ENCODE measurements at regions not wholly inside any gene's neighbourhood (a gene's known extent, or its start where the extent isn't known, plus 50 kb on each side); places are given as distances from the start of the nearest gene placed in this dataset.

GRCh38 chr1:170274131-170274501 is 128.4 kb downstream of the NTMT2 start:
- TF ChIP-seq CTCF (IDR thresholded peaks at IDR 0.05): no peak
- TF ChIP-seq EZH2 (IDR thresholded peaks at IDR 0.05): no peak
